GM12801 (cell line): ENCODE measurements at regions not wholly inside any gene's neighbourhood (a gene's known extent, or its start where the extent isn't known, plus 50 kb on each side); places are given as distances from the start of the nearest gene placed in this dataset.

Experiments
- CTCF ChIP-seq: IDR thresholded peaks from one replicate; pipeline ENCODE4 v1.5.1; 2011; ENCODE audit warnings: control low read depth; ENCODE audit not compliant: insufficient read length; ENCODE audit errors: extremely low read depth

GRCh38 chr2:16129716-16130540 is 189.6 kb downstream of the MYCN start:
- no peak for TF ChIP-seq CTCF

DNA sequence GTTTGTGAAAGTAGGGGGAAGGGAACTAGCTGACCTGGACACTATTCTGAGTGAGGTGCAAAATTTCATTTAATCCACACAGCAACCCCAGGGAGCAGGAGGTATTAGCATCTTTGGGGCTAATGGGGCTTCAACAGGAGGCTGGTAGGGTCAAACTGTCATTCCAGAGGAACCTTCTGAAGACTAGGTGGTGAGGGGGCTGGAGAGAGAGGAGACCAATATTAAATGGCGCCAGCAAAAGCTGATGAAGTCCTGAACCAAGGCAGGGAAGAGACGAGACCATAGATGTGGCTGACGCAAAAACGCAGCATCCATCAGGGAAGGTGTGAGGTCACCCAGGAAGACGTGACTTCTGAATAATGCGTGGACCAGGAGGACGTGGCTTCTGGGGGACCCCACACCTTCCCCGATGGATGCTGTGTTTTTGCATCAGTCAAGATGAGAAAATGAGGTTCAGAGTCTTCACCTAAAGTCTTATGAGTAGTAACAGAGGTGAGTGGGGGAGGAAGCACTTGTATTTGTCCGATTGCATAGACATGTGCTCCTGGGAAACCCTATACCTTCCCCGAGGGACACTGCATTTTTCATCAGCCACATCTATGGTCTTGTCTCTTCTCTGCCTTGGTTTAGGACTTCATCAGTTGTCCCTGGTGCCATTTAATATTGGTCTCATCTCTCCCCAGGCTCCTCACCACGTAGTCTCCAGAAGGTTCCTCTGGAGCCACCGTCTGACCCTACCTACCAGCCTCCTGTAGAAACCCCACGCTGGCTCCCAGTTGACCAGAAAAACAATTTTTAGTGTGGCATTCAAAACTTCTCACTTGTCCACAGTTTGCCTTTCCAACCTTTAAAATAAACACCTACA is 188.6 kb downstream of the MYCN start:
- TF ChIP-seq CTCF = no peak

DNA sequence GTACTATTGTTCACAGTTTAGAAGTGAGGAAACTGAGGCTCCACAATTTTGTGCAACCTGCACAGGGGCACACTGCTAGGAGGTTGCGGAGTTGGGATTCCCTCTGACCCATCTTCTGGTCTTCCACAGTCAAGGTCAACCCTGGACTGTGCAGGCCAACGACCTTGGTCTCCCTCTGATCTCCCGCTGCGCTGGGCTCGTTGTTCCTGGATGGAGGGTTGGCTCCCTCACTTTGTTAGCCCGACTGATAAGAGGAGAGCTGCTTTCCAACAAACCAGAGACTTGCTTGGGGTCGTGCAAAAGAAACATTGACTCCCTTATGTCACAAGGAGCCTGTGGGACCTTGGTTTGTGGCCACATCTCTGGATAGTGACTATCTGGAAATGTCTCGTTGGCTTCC is 187.6 kb downstream of the MYCN start:
- TF ChIP-seq CTCF = no peak

GRCh38 chr2:16127276-16127940 is 187.1 kb downstream of the MYCN start:
- TF ChIP-seq CTCF = no peak

DNA sequence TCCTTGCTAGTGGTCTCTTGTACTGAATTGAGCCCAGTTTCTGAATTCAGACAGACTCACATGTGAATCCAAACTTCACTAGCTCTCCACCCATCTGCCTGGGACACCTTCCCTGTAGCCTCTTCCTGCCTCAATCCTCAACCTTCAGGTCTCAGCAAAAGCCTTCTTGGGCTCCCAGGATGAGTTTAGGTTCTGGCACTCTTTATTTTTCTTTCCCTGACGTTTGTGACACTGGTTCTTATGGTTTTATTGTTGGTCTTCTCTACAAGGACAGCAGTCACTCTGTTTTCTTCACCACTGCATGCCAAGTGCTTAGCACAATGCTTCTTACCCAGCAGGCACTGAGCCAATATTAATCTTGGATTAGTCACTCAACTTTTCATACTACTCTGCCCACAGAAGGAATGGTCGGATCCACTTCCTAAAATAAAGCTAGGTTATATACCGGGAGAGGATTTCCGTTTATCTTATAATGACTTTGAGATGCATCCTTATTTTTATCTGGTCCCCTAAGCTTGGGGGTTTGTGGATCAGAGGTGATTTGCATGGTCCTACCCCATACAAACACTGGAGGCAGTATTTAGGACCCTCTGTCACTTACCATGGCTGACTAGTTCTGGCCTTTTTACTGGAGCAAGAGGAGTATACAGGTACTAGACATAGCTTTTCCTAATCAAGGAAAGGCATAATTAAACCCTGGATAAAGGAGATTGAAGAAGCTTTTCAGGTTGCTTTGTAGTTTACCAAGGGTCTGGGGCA is 186.3 kb downstream of the MYCN start:
- no peak for TF ChIP-seq CTCF

GRCh38 chr2:16125614-16126516 is 185.5 kb downstream of the MYCN start:
- TF ChIP-seq CTCF = no peak
